OCI-LY7 (cell line): ENCODE measurements at regions not wholly inside any gene's neighbourhood (a gene's known extent, or its start where the extent isn't known, plus 50 kb on each side); places are given as distances from the start of the nearest gene placed in this dataset.

ENCODE experiments used
- BruUV-seq: library from RNA; stranded (reverse); fragments of 400-500 nt; replicated peaks from 2 replicates; lab custom pipeline; 2021; lab: Mats Ljungman, UMichigan
- CTCF ChIA-PET: fragments of 300-600 bp; sonication (Branson Sonifier 250); formaldehyde crosslinking; loops from one replicate; lab custom pipeline; 2022; ENCODE audit warnings: antibody characterized with exemption; ENCODE audit not compliant: unreplicated experiment; lab: Charles Lee
- POLR2A ChIA-PET: fragments of 300-600 bp; sonication (Branson Sonifier 250); formaldehyde crosslinking; loops from one replicate; lab custom pipeline; 2022; ENCODE audit warnings: antibody characterized with exemption; lab: Charles Lee
- DNase-seq: peaks from one replicate; pipeline ENCODE4 v3.0.0-alpha.2; 2015; ENCODE audit warnings: low spot score
- H2AFZ ChIP-seq: fragments of 200-600 bp; sonication (generic), shearing (Covaris generic); 2 replicates; pipeline ENCODE4 v1.6.1; 2014; ENCODE audit warnings: mild to moderate bottlenecking, antibody characterized with exemption, low read length, moderate library complexity
- H3K27ac ChIP-seq: fragments of 200-600 bp; sonication (generic); 2 replicates; pipeline ENCODE4 v1.5.1; 2014; ENCODE audit warnings: mixed run types, low read depth, mild to moderate bottlenecking, moderate library complexity, low read length, inconsistent platforms; ENCODE audit not compliant: poor library complexity, severe bottlenecking
- H3K36me3 ChIP-seq: fragments of 200-600 bp; sonication (generic); 2 replicates; pipeline ENCODE4 v1.6.1; 2014; ENCODE audit warnings: mild to moderate bottlenecking, antibody characterized with exemption, low read length, moderate library complexity, mixed read lengths; ENCODE audit not compliant: insufficient read depth
- H3K4me1 ChIP-seq: fragments of 200-600 bp; sonication (generic); 2 replicates; pipeline ENCODE4 v1.5.1; 2014; ENCODE audit warnings: mild to moderate bottlenecking, low read length; ENCODE audit not compliant: insufficient read depth, poor library complexity, severe bottlenecking
- H3K4me2 ChIP-seq: fragments of 200-600 bp; sonication (generic); 2 replicates; pipeline ENCODE4 v1.6.1; 2014; ENCODE audit warnings: mild to moderate bottlenecking, low read length
- H3K4me3 ChIP-seq: fragments of 200-600 bp; sonication (generic); 2 replicates; pipeline ENCODE4 v1.5.1; 2014; ENCODE audit warnings: mild to moderate bottlenecking, low read depth, low read length; ENCODE audit not compliant: poor library complexity, severe bottlenecking
- H3K79me2 ChIP-seq: fragments of 200-600 bp; sonication (generic); 2 replicates; pipeline ENCODE4 v1.6.1; 2016; ENCODE audit warnings: low read depth, mild to moderate bottlenecking, low read length, moderate library complexity, mixed read lengths; ENCODE audit not compliant: insufficient read depth
- H3K9me2 ChIP-seq: fragments of 200-600 bp; sonication (generic); 2 replicates; pipeline ENCODE4 v1.6.1; 2016; ENCODE audit warnings: mild to moderate bottlenecking, low read length, mixed read lengths; ENCODE audit not compliant: insufficient read depth
- H3K9me3 ChIP-seq: fragments of 200-600 bp; sonication (generic); 2 replicates; pipeline ENCODE4 v1.6.1; 2014; ENCODE audit warnings: mild to moderate bottlenecking, mixed run types, low read length, mixed read lengths
- H4K20me1 ChIP-seq: fragments of 200-600 bp; sonication (generic); 2 replicates; pipeline ENCODE4 v1.6.1; 2014; ENCODE audit warnings: mild to moderate bottlenecking, antibody characterized with exemption, low read length, moderate library complexity, mixed read lengths; ENCODE audit not compliant: insufficient read depth
- EZH2phosphoT487 ChIP-seq: fragments of 200-600 bp; sonication (generic); IDR thresholded peaks from 2 replicates; pipeline ENCODE4 v1.6.1; 2018; ENCODE audit warnings: low read depth, borderline replicate concordance, mild to moderate bottlenecking, mixed run types, antibody characterized with exemption, low read length, moderate library complexity, mixed read lengths
- intact Hi-C: fragments of 100-400 bp; cut with micrococcal nuclease; formaldehyde crosslinking; loops from one replicate; pipeline ENCODE4 v1.10.0; 2022; ENCODE audit not compliant: unreplicated experiment
- TF ChIP-seq, protein P1 (sequence below): fragments of 200-600 bp; sonication (generic); conservative IDR thresholded peaks from 2 replicates; pipeline ENCODE4 v1.5.1; 2014; ENCODE audit warnings: mild to moderate bottlenecking, antibody characterized with exemption, low read length, moderate library complexity, mixed read lengths

DNA sequence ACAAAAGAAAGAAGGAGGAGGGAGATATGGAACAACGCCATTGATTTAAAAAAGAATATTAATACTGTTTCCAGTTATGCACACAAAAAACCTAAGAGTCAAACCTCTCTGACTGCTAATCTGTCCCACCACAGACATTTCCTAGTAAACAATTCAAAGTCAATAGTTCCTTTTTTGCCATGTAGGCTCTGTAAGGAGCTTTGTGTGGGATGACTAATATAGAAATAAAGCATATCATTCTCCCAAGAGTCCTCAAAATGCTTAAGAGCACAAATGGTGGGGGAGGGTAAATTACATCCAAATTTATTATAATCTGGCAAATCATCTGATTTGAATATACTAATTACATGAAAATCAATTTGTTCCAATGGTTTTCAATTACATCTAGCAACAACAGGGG is 155.9 kb upstream of the CNTN4 start:
- Histone ChIP-seq H3K4me1 (no peaks in the 10 kb centered on the region), H3K4me2 (no peak overlapping the region), H4K20me1 (no peaks in the 10 kb centered on the region), H3K4me3 (no peak overlapping the region), H3K27ac (no peak overlapping the region), H3K9me2 (no peaks in the 10 kb centered on the region), H3K79me2 (no peaks in the 10 kb centered on the region), H3K36me3 (no peaks in the 10 kb centered on the region), H2AFZ (no peak overlapping the region), H3K9me3 (no peaks in the 10 kb centered on the region)
- CTCF ChIA-PET: no interaction called here
- intact Hi-C loops: no loop called here
- no peak for DNase-seq
- no TSS peak for BruUV-seq
- POLR2A ChIA-PET: interaction anchor here (0.7 kb wide), 1 partner anchor 507 kb away, joined by 3 read pairs; no protein-coding TSS in a partner anchor
- TF ChIP-seq, protein P1, sequence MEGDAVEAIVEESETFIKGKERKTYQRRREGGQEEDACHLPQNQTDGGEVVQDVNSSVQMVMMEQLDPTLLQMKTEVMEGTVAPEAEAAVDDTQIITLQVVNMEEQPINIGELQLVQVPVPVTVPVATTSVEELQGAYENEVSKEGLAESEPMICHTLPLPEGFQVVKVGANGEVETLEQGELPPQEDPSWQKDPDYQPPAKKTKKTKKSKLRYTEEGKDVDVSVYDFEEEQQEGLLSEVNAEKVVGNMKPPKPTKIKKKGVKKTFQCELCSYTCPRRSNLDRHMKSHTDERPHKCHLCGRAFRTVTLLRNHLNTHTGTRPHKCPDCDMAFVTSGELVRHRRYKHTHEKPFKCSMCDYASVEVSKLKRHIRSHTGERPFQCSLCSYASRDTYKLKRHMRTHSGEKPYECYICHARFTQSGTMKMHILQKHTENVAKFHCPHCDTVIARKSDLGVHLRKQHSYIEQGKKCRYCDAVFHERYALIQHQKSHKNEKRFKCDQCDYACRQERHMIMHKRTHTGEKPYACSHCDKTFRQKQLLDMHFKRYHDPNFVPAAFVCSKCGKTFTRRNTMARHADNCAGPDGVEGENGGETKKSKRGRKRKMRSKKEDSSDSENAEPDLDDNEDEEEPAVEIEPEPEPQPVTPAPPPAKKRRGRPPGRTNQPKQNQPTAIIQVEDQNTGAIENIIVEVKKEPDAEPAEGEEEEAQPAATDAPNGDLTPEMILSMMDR: no peak
- TF ChIP-seq EZH2phosphoT487: no peak

DNA sequence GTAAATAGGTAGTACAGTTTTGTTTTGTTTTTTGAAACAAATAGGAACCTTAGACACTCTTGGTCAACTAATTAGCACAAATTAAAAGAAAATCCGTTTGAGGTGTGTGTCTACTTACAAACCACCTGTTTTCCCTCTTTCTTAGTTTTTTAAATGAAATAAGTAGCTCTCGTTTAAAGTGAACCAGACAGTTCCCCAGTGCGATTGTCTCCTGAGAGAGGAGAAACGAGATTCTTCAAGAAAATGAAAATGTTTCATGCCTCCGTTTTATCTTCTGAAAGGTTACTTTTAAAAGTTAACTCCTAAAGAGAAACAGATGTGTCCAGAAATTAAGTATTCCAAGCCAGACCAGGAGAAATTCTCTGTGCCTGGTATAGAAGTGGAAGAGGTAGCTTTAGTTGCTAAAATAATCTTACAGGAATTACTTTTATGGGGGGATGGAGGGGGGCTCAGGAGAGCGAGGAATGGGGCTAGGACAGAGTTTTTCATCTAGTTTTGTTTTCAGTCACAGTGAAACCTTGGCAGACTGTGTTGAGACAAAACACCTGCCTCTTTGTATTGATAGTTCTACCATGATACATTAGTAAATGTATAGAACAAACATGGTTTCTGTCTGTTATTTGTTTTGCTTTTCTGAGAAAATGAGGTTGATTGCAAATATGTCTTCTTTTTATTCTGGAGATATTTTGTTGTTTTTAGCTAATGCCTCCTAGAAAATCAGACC is 155.1 kb upstream of the CNTN4 start:
- DNase-seq: no peak
- H3K36me3 ChIP-seq: no peaks in the 10 kb centered on the region
- no peaks in the 10 kb centered on the region for H4K20me1 ChIP-seq
- BruUV-seq: no TSS peak
- H3K9me2 ChIP-seq: no peaks in the 10 kb centered on the region
- H3K27ac ChIP-seq: no peak overlapping the region
- TF ChIP-seq EZH2phosphoT487: no peak
- TF ChIP-seq, protein P1: no peak
- H3K4me1 ChIP-seq: no peaks in the 10 kb centered on the region
- H3K4me2 ChIP-seq: no peak overlapping the region
- ChIA-PET POLR2A (interaction anchor here (0.8 kb wide), 1 partner anchor 22 kb away, joined by 3 read pairs; no protein-coding TSS in a partner anchor), CTCF (no interaction called here)
- H3K4me3 ChIP-seq: no peak overlapping the region
- no peak overlapping the region for H2AFZ ChIP-seq
- H3K79me2 ChIP-seq: no peaks in the 10 kb centered on the region
- no peaks in the 10 kb centered on the region for H3K9me3 ChIP-seq
- intact Hi-C loops: no loop called here

DNA sequence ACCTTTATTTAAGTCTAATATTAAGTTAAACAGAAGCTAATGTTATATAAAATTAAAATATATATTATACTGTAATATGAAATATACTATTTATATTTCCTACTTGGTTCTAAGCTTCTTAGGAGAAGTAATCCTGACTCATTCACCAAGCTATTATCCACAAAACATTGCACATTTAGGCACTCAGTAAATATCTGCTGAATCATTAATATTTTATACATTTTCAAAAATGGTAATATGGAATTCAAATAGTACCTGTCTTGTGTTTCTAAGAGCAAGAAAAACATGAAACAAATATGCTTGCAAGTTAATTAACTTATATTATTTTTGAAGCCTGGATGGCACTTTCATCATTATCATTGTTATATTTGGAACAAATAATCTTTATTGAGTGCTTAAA is 153.0 kb upstream of the CNTN4 start:
- Histone ChIP-seq H3K27ac (no peak overlapping the region), H3K4me1 (no peaks in the 10 kb centered on the region), H3K79me2 (no peaks in the 10 kb centered on the region), H2AFZ (no peak overlapping the region), H3K4me2 (no peak overlapping the region), H3K9me2 (no peaks in the 10 kb centered on the region), H3K36me3 (no peaks in the 10 kb centered on the region), H4K20me1 (no peaks in the 10 kb centered on the region), H3K4me3 (no peak overlapping the region), H3K9me3 (no peaks in the 10 kb centered on the region)
- TF ChIP-seq, protein P1: no peak
- TF ChIP-seq EZH2phosphoT487: no peak
- POLR2A ChIA-PET: interaction anchor here (0.5 to 0.9 kb wide), 3 partner anchors 160 to 917 kb away, joined by 3 to 5 read pairs (median 3); no protein-coding TSS in a partner anchor
- BruUV-seq: no TSS peak
- intact Hi-C loops: no loop called here
- CTCF ChIA-PET: no interaction called here
- DNase-seq: no peak
